ENCODE measurements at regions not wholly inside any gene's neighbourhood (a gene's known extent, or its start where the extent isn't known, plus 50 kb on each side); places are given as distances from the start of the nearest gene placed in this dataset.

DNA sequence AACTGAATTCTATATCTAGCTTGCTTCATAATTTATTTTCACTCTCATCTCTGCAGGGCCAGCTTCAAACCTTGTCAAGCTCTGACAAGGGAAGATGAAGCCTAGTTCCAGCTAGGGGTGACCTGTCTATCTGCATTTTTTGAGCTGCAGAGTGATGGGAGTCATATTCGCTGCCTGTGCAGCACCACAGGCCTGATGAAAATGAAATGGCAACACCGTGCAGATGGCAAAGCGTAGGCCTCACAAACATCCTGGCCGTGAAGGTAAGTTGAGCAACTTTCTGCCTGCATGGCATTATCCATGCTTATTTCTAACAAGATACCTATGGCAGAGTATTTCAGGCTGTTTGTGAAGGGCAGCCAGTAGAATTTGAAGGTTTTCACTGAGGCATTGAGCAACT, 86.4 kb upstream of the C1QTNF9B start:
- ATAC-seq, result no peak
- no peak for DNase-seq

DNA sequence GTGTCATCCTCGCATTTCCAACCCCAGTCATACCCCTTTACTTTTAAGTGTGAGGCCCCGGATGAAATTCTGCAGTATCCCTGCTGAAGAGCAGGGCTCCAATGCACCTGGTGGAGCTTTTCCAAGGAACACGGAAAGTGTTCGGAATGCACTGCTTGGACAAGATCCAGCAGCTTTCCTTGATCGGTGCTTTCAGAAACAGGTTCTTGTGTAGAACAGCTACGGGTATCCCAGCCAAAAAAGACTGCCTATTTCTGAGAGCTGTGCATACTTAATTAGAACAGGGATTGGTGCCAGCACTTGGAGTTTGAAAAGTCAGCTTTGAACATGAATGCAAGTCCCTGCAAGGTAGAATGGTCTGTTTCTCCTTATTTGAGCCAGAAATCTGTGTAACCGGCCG, 87.2 kb upstream of the C1QTNF9B start:
- DNase-seq, result no peak
- ATAC-seq, result no peak

DNA sequence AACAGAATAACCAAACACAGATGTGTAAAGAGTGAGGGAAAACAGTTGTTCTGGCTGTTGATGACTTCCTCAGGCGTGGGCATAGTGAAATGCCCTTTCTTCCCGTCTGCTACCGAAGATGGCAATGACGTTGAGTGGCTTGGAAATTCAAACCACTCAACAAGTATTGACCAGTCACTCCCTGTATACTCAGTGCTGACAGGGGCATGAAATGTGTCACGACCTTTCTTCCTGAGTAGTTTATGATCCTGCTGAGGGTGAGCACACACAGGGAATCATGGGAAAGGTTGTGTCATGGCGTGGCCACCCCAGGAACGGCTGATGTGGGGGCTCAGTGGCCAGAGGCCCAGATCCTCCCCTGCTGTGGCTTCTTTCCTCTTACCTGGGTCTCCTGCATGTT, 87.8 kb upstream of the C1QTNF9B start:
- ATAC-seq (no peak), DNase-seq (no peak)

DNA sequence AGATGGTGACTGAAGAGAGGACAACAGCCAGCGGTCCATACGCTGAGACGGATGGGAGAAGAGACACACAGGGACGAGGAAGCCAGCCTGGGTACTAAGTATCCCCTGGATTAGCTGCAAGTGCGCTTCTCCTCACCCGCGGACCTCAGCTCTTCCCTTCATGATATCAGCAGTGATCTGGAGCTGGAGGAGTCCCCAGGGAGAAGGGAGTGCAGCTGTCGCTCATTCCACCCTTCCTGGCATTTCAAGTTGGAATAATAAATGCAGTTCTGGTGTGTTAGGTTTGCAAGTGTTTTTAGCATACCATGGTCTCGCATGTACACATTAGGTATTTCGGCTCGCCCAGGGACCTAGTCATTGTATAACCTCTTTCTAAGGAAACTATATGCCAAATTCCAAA, 88.5 kb upstream of the C1QTNF9B start:
- no peak for DNase-seq
- no peak for ATAC-seq

DNA sequence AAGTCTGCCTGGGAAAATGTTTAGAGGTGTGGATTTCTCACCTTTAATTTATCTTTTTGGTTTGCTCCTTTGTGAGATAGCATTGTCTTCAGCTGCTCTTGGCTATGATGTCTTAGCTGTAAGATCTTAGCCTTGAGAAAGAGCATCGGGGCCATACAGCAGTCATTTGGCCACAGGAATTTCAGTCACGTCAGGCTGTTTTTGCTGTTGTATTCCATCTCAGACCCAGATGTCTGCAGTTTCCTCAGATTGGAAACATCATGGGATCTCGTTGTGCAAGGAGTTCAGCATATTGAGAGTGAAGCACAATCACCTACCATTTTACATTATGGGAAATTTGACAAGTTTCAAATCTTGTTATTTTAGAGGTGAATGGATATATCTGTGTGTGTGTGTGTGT, 89.3 kb upstream of the C1QTNF9B start:
- ATAC-seq, result no peak
- no peak for DNase-seq

DNA sequence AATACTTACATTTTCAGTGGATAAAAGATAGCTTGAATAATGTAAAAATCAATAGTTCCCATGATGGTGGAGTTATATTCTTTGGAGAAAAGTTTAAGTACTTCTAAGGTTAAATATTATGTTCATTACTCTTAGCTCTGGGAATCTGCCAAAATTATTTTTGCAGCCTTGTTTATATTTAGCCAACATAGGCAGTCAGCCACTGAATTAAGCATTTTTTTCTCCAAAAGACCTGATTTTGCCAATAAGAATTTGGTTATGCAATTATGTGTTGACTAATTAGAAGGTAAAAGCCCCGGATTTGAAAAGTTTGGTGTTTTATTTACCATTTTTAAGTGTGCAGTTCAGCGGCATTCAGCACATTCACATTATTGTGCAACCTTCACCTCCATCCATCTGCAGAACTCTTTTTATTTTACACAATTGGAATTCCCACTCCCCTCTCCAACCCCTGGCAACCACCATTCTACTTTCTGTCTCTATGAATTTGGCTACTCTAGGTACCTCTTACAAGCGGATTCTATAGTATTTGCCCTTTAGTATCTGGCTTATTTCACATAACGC, 90.1 kb upstream of the C1QTNF9B start:
- DNase-seq, result no peak
- no peak for ATAC-seq

DNA sequence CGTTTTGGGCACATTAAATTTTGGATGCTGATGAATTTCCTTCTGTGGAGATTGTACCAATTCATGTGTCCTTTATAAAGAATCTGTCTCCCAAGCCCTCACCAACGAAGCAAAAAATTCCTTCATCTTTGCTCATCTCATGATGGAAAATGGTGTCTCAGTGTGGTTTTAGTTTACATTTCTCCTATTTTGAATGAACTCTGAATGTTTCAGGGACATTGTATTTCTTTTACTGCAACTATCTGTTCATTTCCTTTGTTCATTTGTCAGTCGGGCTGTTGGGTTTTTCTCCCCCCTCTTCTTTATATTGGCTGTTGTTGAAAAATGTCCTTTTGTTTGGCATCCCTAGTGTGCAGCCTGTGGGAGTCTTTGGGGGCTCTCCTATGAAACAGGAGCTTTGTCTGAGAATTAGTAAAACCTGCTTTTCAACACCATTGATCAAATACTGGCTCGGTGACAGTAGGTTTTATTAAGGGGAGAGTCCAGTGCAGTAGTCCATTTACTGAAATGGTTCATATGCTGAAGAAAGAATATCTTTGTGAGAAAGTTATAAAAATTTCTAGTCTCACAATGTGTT, 91.3 kb upstream of the C1QTNF9B start:
- DNase-seq (no peak), ATAC-seq (no peak)

DNA sequence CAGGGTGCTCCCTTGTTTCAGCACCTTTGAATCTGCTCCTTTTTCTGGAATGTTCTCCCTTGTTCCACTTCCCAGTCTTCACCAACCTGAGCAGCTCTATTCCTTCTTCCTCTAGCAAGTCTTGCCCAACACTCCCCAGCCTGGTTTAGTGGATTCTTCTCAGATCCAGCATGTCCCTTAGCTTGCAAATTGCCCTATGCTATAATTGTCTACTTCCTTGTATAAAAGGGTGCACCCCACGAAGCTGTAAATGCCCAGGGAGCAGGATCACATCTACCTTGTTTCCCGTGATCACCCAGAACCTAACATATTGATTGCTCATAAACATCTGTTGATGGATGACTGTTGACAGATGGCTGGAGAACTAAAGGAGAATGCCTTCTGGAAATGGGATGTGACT, 93.2 kb upstream of the C1QTNF9B start:
- DNase-seq (no peak), ATAC-seq (no peak)

DNA sequence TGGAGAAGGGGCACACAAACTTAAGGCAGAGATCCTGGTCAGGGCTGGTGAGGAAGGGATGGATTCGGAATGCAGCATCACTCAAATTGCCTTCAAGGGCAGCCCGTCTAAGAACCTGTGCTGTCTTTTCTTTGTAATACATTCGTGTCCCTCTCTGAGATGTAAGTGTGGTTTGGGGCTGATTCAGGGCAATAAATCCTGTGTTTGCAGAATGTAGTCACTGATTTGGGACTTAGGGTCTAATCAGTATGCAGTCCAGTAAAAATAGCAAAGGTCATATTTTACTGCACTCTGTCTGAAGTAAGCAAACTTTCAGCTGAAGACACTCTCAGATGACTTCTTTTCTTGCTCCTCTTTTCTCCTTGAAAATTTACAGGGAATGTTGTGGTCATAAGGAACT, 93.8 kb upstream of the C1QTNF9B start:
- no peak for ATAC-seq
- DNase-seq, result no peak

DNA sequence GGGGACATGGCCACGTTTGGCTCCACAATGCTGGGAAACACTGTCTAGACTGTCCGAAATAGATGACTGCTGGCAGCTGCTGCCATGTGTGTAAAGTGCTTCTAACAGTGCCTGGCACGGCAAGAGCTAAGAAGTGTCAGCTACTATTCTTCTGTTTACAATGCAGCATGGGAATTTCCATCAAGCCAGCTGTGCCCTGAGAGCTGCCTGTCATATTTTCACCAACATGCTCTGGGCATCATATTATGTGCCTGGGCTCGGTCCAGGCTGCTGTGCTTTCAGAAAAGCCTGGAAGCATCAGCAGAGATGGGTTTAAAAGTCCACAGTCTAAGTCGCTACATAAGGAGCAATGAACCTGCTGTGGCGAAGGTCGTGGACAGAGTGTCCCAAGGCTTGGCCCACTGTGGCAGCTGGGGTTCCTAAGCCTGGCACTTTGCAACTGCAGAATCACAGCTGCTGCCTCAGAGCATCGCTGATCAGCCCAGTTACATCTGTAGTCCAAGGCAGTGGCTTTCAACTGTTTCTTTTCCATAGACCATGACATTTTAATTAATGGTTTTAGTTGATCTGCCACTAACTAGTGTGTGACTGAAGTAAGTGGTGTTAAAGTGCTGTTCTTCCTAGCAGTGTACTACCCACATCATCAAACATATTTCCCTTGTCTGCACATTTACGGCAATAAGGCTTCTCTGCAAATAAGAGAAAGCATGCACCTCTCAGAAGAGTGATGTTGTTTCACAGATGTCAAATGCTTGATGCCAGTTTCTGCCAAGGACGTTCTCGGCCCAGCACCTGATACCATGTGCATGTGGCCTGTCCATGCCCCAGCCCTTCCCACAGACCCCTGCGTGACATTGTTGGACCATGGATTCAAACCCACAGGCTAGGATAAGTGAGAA, 95.7 kb upstream of the C1QTNF9B start:
- ATAC-seq, result no peak
- no peak for DNase-seq

DNA sequence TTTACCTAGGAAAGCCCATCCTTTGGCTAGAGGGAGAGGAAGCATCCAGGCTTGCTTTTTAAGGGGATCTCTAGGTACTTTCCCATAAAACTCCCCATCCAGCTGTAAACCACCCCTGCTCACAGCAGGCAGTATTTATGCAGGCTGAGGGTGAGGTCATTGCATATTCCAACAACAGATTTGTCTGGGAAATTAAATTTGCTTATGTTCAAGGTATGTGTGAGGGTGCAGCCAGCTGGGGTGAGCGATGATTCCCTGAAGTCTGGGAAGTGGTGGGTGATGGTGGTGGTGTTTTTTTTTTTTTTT, 96.3 kb upstream of the C1QTNF9B start:
- DNase-seq (no peak), ATAC-seq (no peak)

DNA sequence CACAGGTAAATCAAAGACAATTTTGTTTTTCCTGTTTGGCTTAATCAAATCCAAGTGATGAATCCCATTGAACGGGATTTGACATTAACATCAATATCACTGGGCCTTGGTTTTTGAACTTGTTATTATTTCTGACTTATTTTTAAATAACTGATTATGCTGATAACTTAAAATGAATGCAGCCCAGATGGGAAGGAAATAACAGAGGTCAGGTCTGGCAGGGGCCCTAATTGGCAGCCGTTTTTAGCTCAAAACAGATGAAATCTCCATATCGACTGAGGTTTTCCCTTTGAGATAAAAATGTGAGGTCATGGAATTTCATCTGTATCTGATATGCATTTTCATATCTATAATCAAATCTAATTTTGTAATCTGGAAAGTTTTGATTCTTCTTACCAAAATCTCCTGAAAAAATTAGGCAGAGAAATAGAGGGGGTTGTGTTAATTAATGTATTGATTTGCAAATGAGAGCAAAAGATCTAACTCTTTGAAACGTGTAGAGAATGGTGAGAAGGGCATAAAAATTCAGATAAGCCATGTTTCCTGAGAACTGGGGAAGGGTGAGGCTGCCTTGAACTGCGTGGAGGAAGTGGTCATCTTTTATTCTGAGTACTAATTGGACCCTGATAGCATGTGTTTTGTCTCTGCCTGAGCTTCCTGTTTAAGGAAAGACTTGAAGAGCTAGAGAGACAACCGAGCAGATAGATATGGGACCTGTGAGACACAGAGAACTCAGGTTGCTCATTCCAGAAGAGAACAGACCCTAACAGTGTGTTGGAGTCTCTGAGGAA, 98.2 kb upstream of the C1QTNF9B start:
- DNase-seq (no peak), ATAC-seq (no peak)

DNA sequence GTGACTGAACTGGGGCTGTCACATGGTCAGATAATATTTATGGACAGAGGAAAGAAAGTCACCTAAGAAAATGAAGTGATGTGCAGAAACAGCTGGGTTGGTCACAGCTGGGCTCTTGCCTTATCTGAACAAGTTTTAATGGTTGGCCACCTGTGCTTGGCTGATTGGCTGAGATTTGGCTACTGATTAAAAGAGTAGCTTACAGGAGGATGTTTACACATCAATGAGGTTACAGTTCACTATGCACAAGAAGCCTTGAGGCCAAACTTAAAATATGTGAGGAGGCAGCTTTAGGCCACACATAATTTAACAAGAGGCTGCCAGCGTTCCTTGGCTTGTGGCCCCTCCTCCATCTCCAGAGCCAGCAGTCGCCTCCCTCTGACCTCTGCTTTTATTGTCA, 99.2 kb upstream of the C1QTNF9B start:
- no peak for ATAC-seq

DNA sequence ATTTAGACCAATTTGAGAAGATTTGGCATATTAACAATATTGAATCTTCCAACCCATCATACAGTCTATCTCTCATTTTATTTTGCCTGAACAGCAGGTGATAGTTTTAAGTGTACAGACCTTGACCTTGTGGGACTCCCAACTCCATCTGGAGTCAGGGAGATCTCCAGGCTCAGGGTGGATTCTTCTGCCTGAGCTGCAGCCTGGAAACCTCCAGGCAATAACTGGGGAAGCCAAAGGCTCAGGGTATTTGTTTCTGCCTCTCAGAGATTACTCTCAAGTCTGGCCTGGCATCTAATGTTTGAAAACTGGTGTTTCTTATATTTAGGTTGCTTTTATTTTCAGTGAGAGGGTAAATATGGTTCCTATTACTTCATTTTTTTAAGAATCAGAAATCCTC, 102.1 kb upstream of the C1QTNF9B start:
- DNase-seq (no peak), ATAC-seq (no peak)

More for the DNA sequence above, 99.2 kb upstream of the C1QTNF9B start:
- no peak for DNase-seq

DNA sequence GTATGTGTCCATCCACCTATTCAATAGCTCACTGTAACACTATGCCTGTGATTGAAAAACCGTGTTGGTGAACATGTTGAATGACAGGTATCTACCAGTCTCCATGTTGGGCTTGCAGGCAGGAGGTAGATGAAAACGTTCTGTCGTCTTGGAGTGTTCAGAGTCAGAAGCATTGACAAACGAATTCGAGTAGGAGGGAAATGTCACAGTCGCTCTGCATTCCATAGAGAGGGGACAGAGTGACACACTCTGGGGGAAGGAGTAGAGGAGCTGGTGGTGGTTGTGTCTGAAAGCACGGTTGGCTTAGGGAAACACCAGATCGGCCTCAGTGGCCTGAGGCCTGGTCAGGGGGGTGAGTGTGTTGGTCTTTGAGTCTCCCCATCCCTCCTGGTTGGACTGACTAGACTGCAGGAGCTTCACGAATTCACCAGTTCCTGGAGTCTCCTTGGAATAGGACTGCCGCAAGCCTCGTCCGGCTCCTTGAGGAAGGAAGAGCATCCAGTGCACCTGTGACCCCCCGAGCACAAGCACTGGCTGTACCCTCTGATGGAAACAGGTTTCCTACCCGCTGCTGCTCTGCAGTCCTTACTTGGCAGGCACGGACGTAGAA, 105.0 kb upstream of the C1QTNF9B start:
- DNase-seq (no peak), ATAC-seq (no peak)

DNA sequence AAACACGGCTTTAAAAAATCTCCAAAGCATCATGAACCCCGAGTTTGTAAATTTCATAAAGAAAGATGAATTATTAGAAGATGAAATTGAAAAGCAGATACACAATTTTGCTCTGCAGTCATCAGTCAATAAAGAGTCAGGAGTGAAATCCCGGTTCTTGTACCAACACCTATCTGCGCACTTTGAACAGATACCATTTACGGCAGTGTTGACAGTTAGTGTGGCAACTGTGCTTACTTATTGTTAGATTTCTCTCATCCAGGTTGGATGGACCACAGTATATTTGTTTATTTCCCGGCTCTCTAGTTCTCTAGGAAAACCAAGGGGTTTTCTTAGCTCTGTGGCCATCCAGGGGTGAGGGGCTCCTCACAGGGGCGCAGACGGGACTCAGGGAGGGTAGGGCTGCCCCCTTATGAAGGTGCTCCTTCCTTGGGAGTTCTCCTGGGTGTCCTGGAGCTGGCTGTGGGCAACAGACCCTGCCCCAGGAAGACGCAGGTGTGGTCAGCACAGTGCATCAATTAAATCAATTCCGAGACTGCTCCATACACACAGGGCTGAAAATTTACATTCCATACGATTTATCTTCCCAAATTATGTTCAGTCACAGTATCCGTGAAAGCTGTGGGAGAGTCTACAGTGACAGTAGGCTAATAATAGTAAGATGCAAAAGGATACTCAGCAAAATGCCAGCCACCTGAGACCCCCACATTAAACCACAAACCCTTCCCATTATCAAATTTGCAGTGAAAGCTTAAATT, 107.0 kb upstream of the C1QTNF9B start:
- DNase-seq (no peak), ATAC-seq (no peak)

DNA sequence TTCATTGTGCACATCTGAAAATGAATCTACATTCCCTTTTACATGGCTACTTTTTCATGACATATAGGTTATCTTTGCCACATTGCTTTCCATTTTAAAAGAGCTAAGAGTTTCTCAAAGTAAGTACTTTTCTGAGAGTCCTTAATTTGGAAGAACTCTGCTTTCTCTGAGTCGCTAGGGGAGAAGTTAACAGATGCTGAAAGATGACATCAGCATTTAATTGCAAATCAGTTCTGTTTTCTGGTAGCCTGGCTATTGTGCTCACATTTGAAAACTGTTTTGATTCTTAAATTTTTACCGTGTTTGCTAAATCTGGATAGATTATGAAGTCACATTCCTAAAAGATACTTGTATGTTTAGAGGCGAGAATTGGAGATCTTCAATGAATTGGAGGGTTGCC, 107.7 kb upstream of the C1QTNF9B start:
- DNase-seq (no peak), ATAC-seq (no peak)

DNA sequence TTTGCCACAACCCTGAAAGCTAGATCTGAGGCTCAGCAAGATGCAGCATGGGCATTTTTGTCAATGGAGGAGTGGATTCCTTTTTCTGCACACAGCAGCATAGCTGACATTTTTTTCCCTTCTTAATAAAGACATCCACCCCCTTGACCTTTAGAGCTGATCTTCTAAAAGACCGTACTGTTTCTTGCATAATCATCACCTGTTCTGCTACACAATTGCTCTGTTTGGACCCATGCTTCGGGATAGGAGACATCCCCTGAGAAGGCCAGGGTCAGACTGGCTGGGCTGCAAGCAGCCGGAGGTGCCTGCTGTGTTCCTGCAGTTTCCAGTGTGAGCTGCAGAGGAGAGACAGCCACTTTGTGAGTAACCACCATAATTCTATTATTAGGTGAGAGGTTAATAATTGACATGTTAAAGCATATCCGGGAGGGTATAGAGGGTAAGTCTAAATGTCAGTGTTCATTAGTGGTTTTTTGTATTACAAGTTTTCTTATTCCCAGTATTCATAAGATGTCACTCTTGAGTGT, 108.5 kb upstream of the C1QTNF9B start:
- no peak for ATAC-seq
- no peak for DNase-seq

DNA sequence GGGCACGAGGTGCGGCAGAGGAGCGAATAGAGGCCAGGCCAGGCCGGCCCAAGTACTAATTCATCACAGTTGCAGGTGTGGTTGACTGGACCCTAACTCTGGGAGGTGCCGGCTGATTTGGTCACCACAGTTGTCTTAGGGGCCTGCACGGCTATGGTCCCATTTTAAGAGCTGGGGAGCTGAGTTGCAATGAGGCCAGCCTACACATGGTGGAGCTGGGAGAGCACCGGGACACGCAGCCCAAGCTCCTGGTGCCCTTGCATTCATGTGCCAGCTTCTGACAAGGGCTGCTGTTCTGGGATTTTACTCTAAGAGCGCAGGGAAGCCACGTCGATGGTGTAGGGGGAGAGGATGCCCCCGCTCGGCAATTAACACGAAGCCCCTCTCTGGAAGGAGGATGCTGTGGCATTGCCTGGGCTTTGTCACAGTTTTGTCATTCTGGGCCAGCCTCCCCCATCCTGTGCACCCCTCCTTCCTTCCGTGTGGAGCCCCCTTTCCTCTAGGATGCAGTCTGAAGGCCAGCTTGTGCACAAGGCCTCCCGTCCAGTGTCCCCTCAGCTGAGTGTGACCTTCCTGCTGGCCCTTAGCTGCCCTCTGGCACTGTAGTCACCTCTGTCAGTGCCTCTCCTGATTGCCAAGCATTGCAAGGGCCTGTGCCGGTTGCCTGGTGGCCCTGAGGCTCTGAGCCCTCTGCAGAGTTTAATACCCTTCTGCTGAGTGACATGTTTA, 109.4 kb upstream of the C1QTNF9B start:
- DNase-seq (no peak), ATAC-seq (no peak)

DNA sequence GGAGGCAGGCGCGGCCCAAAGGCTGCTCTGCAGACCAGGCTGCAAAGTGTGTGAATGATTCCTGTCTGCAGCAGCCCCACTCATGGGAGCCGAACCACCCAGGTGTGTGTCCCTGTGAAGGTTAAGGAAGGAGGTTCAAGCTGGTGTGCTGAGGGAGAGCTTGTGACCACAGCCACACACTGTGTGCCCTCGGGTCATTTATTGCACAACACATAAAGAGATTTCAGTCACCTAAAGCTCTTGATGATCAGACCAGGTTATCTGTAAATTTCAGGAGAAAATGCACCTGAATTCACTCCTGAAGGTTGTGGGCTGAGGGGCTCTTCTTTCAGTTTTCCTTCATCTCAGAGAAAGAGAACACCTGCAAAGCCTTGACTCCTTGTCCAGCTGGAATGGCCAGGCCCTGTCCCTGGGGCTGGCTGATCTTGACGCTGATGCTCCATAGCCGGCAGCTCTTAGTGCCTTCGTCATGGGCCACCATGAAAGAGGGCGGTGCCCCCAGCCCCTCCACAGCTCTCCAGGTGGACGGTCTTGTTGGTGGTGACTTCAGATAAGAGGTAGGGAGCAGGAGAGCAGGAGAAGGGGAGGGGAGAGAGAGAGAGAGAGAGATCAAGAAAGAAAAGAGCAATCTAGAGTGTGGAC, 110.8 kb upstream of the C1QTNF9B start:
- ATAC-seq (no peak), DNase-seq (no peak)

Measured in stimulated activated naive CD8-positive, alpha-beta T cell treated with anti-CD3 and anti-CD28 coated beads, Interleukin-15, Interleukin-2, amounts not matched to agents 100 U/mL and 50 U/mL, for 24 hours (primary cell).